ENCODE measurements at regions not wholly inside any gene's neighbourhood (a gene's known extent, or its start where the extent isn't known, plus 50 kb on each side); places are given as distances from the start of the nearest gene placed in this dataset.
"Not testable (repeated sequence)": the region's sequence is repeated elsewhere in the genome, so short reads cannot be mapped to it uniquely, and the experiment has no call there.

GRCh38 chr13:78139765-78140164, 221.1 kb upstream of the EDNRB start:
- DNase-seq (ENCODE audit: low read depth in 2 of 2), result no peak

GRCh38 chr13:78138756-78139155, 220.1 kb upstream of the EDNRB start:
- no peak for DNase-seq (ENCODE audit: low read depth in 2 of 2)

- no peak for DNase-seq (ENCODE audit: low read depth in 2 of 2)
These were observed 218.9 kb upstream of the EDNRB start for GRCh38 chr13:78137404-78138142.

GRCh38 chr13:78136966-78137365, 218.3 kb upstream of the EDNRB start:
- no peak for DNase-seq (ENCODE audit: low read depth in 2 of 2)

GRCh38 chr13:78133511-78133910, 214.9 kb upstream of the EDNRB start:
- no peak for DNase-seq (ENCODE audit: low read depth in 2 of 2)

- DNase-seq (ENCODE audit: low read depth in 2 of 2), result no peak
These were observed 213.2 kb upstream of the EDNRB start for GRCh38 chr13:78131811-78132210.

- no peak for DNase-seq (ENCODE audit: low read depth in 2 of 2)
These were observed 212.7 kb upstream of the EDNRB start for GRCh38 chr13:78131346-78131745.

GRCh38 chr13:78129823-78130222, 211.2 kb upstream of the EDNRB start:
- DNase-seq (ENCODE audit: low read depth in 2 of 2), result no peak

GRCh38 chr13:78129359-78129758, 210.7 kb upstream of the EDNRB start:
- DNase-seq (ENCODE audit: low read depth in 2 of 2), result no peak

GRCh38 chr13:78121459-78122348, 203.1 kb upstream of the EDNRB start:
- DNase-seq (ENCODE audit: low read depth in 2 of 2), result peak in 1 of 2 donors; percentile 11

- DNase-seq (ENCODE audit: low read depth in 2 of 2), result no peak
These were observed 202.4 kb upstream of the EDNRB start for GRCh38 chr13:78121001-78121400.

GRCh38 chr13:78120144-78120543, 201.5 kb upstream of the EDNRB start:
- DNase-seq (ENCODE audit: low read depth in 2 of 2), result not testable (repeated sequence)

- not testable (repeated sequence) for DNase-seq (ENCODE audit: low read depth in 2 of 2)
These were observed 198.4 kb upstream of the EDNRB start for GRCh38 chr13:78117070-78117469.

- no peak for DNase-seq (ENCODE audit: low read depth in 2 of 2)
These were observed 187.0 kb upstream of the EDNRB start for GRCh38 chr13:78105656-78106055.

- no peak for DNase-seq (ENCODE audit: low read depth in 2 of 2)
These were observed 185.3 kb upstream of the EDNRB start for GRCh38 chr13:78103936-78104335.

- no peak for DNase-seq (ENCODE audit: low read depth in 2 of 2)
These were observed 184.1 kb upstream of the EDNRB start for GRCh38 chr13:78102741-78103140.

GRCh38 chr13:78102121-78102677, 183.6 kb upstream of the EDNRB start:
- DNase-seq (ENCODE audit: low read depth in 2 of 2), result no peak

- no peak for DNase-seq (ENCODE audit: low read depth in 2 of 2)
These were observed 181.9 kb upstream of the EDNRB start for GRCh38 chr13:78100486-78100885.

- DNase-seq (ENCODE audit: low read depth in 2 of 2), result no peak
These were observed 179.6 kb upstream of the EDNRB start for GRCh38 chr13:78098249-78098648.

- DNase-seq (ENCODE audit: low read depth in 2 of 2), result no peak
These were observed 177.6 kb upstream of the EDNRB start for GRCh38 chr13:78096221-78096620.

GRCh38 chr13:78087966-78088678, 169.5 kb upstream of the EDNRB start:
- no peak for DNase-seq (ENCODE audit: low read depth in 2 of 2)

Measured in stimulated activated CD4-positive, alpha-beta T cell treated with anti-CD3 and anti-CD28 coated beads, Interleukin-4, amount 100 ng/mL, for 48 hours (primary cell).